Stimulated activated CD4-positive, alpha-beta T cell treated with anti-CD3 and anti-CD28 coated beads, Interleukin-4, amount 100 ng/mL, for 4 hours (primary cell): ENCODE measurements at regions not wholly inside any gene's neighbourhood (a gene's known extent, or its start where the extent isn't known, plus 50 kb on each side); places are given as distances from the start of the nearest gene placed in this dataset.

ENCODE experiments used
- DNase-seq, 2 experiments: peaks; one replicate each; pipeline ENCODE4 v3.0.0-alpha.2; 2020

GRCh38 chr3:36302626-36303025, 77.7 kb upstream of the STAC start:
- DNase-seq, result no peak

DNA sequence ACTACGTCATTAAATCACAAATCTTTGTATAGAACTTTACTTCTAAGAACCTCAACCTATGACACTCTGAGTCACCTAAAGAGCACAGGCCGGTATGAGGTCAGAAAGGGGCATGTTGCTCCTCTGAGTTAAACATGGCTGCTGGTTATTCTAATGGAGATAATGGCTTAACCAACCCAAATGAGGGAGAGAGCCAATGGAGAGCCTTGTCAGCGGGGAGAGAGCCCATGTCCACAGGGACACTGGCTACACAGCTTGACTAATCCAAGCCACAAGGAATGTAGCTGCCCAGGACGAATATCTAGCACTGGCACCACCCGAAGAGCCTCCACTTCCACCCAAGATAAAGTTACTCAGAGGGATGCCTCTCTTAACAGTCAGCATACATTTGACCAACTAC, 77.0 kb upstream of the STAC start:
- no peak for DNase-seq

DNA sequence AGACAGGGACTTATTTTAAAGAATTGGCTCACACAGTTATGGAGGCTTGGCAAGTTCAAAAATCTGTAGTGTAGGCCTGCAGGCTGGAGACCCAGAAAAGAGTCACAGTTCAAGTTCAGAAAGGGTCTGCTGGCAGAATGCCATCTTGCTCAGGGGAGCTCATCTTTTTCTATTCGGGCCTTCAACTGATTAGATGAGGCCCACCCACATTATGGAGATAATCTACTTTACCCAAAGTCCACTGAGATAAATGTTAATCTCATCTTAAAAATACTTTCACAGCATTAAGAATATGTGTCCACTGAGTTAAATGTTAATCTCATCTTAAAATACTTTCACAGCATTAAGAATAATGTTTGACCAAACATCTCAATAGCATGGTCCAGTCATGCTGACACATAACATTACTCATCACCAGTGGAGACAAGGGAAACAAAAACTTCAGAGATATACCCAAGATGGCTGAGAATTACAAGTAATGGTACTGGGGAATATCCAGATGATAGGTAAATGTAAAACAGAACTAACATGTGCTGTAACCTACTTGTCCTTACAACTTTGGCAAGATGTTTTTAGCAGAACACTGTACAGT, 74.3 kb upstream of the STAC start:
- DNase-seq, result no peak

DNA sequence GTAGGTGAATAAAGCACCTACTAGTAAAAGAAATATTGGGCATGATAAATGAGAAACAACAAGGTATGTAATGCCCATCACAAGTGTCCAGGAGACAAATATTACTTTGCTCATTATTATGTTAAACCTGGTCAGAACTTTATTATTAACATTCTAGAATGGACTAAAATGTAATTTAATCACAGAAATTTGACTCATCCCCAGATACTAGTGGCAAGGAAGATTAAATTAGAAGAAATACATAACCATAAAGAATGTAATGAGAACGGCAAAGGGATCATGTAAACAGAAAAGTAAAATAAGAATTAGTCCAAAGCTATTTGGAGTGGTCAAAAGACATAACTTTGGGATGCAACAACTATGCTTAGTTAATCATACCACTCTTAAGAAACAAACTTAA, 71.2 kb upstream of the STAC start:
- no peak for DNase-seq

- DNase-seq, result no peak
Measured at GRCh38 chr3:36312351-36312750, 68.0 kb upstream of the STAC start.

- DNase-seq, result no peak
Measured at GRCh38 chr3:36317915-36318314, 62.4 kb upstream of the STAC start.

GRCh38 chr3:36318621-36319200, 61.6 kb upstream of the STAC start:
- DNase-seq, result no peak

GRCh38 chr3:36319680-36320079, 60.6 kb upstream of the STAC start:
- no peak for DNase-seq
